HEK293T (cell line): ENCODE measurements at regions not wholly inside any gene's neighbourhood (a gene's known extent, or its start where the extent isn't known, plus 50 kb on each side); places are given as distances from the start of the nearest gene placed in this dataset.

Source experiments
- CTCF ChIA-PET: fragments of 350-600 bp; formaldehyde crosslinking; extraction: SDS; loops from one replicate; lab custom pipeline; 2021; ENCODE audit warnings: antibody characterized with exemption, inconsistent platforms; lab: Yijun Ruan, JAX
- POLR2A ChIA-PET: fragments of 350-600 bp; formaldehyde crosslinking; extraction: SDS; loops from one replicate; lab custom pipeline; 2020; ENCODE audit warnings: antibody characterized with exemption, inconsistent platforms; lab: Yijun Ruan, JAX
- DNase-seq: peaks from one replicate; pipeline ENCODE4 v3.0.0; 2012; ENCODE audit warnings: mixed read lengths; ENCODE audit errors: extremely low spot score
- ARNT ChIP-seq: fragments of 450-650 bp; IDR thresholded peaks from 2 replicates; pipeline ENCODE4 v1.6.1; 2017; ENCODE audit warnings: mild to moderate bottlenecking
- BHLHE40 ChIP-seq: fragments of 450-650 bp; IDR thresholded peaks from 2 replicates; pipeline ENCODE4 v1.6.1; 2016; ENCODE audit warnings: mild to moderate bottlenecking, moderate library complexity, borderline replicate concordance
- CTBP1 ChIP-seq: fragments of 450-650 bp; IDR thresholded peaks from 2 replicates; pipeline ENCODE4 v1.6.1; 2016; ENCODE audit warnings: borderline replicate concordance
- ELF4 ChIP-seq: fragments of 450-650 bp; IDR thresholded peaks from 2 replicates; pipeline ENCODE4 v1.6.1; 2017; ENCODE audit warnings: antibody characterized with exemption
- FOXA1 ChIP-seq: fragments of 450-650 bp; IDR thresholded peaks from 2 replicates; pipeline ENCODE4 v1.6.1; 2016; ENCODE audit warnings: mild to moderate bottlenecking
- FOXK2 ChIP-seq: fragments of 450-650 bp; IDR thresholded peaks from 2 replicates; pipeline ENCODE4 v1.6.1; 2016; ENCODE audit warnings: mild to moderate bottlenecking
- FOXM1 ChIP-seq: fragments of 450-650 bp; IDR thresholded peaks from 2 replicates; pipeline ENCODE4 v1.6.1; 2017; ENCODE audit warnings: mild to moderate bottlenecking, borderline replicate concordance
- HDGF ChIP-seq: fragments of 450-650 bp; IDR thresholded peaks from 2 replicates; pipeline ENCODE4 v1.6.1; 2017; ENCODE audit warnings: antibody characterized with exemption, borderline replicate concordance
- L3MBTL2 ChIP-seq: fragments of 450-650 bp; conservative IDR thresholded peaks from 2 replicates; pipeline ENCODE4 v1.6.1; 2016; ENCODE audit warnings: mild to moderate bottlenecking
- LEF1 ChIP-seq: fragments of 450-650 bp; IDR thresholded peaks from 2 replicates; pipeline ENCODE4 v1.6.1; 2017; ENCODE audit warnings: mild to moderate bottlenecking, borderline replicate concordance
- NFRKB ChIP-seq: fragments of 450-650 bp; IDR thresholded peaks from 2 replicates; pipeline ENCODE4 v1.6.1; 2016; ENCODE audit warnings: mild to moderate bottlenecking, moderate library complexity
- SP1 ChIP-seq: fragments of 450-650 bp; IDR thresholded peaks from 2 replicates; pipeline ENCODE4 v1.6.1; 2017
- SUZ12 ChIP-seq: fragments of 450-650 bp; IDR thresholded peaks from 2 replicates; pipeline ENCODE4 v1.6.1; 2016; ENCODE audit warnings: mild to moderate bottlenecking
- TARDBP ChIP-seq: fragments of 450-650 bp; IDR thresholded peaks from 2 replicates; pipeline ENCODE4 v1.6.1; 2016
- ZNF384 ChIP-seq: fragments of 450-650 bp; IDR thresholded peaks from 2 replicates; pipeline ENCODE4 v1.6.1; 2016
- TF ChIP-seq, protein P1 (sequence below): fragments of 450-650 bp; IDR thresholded peaks from 2 replicates; pipeline ENCODE4 v1.6.1; 2016

DNA sequence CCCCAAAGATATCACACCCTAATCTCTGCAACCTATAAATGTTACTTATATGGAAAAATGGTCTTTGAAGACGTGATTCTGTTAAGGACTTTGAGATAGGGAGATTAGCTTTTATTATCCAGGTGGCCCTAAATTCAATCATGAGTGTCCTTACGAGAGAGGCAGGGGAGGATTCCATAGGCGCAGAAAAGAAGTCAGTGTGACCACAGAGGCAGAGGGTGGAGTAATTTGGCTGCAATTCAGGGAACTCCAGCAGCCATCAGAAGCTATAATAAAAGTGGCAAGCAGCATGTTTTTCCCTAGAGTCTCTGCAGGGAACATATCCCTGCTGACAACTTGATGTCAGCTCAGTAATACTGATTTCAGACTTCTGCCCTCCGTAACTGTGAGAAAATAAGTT is 315.2 kb upstream of the ROBO2 start:
- POLR2A ChIA-PET, result no interaction called here
- CTCF ChIA-PET, result interaction anchor here (0.7 to 0.9 kb wide), 2 partner anchors 10 to 715 kb away, joined by 3 to 4 read pairs; no protein-coding TSS in a partner anchor
- DNase-seq, result peak; percentile 16

DNA sequence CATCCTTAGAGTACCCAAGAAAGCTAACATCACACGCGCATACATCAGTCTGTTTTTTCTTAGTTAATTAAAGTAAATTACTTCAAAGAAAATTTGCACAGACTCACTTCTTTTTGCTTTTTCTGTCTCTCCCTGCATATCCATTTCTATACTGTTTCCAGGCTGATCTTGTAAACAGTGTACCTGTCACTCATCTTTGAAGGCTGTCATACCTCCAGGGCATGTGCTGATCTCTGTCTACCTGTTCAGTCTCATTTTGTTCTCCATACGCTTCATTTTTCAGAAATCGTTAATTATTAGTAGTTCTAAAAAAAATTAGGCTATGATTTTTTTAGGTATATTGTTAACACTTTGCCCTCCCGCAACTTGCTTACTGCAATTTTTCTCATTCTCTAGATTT is 313.9 kb upstream of the ROBO2 start:
- no peak for DNase-seq
- POLR2A ChIA-PET, result interaction anchor here (1.1 kb wide), 1 partner anchor 47 kb away, joined by 3 read pairs; no protein-coding TSS in a partner anchor
- CTCF ChIA-PET, result no interaction called here
- TF ChIP-seq FOXK2, result no peak
- no peak for TF ChIP-seq LEF1
- TF ChIP-seq, protein P1, sequence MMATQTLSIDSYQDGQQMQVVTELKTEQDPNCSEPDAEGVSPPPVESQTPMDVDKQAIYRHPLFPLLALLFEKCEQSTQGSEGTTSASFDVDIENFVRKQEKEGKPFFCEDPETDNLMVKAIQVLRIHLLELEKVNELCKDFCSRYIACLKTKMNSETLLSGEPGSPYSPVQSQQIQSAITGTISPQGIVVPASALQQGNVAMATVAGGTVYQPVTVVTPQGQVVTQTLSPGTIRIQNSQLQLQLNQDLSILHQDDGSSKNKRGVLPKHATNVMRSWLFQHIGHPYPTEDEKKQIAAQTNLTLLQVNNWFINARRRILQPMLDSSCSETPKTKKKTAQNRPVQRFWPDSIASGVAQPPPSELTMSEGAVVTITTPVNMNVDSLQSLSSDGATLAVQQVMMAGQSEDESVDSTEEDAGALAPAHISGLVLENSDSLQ, result peak; percentile 82

More for the DNA sequence above, 315.2 kb upstream of the ROBO2 start:
- TF ChIP-seq SUZ12 (no peak), SP1 (no peak), FOXA1 (no peak), CTBP1 (peak; percentile 84)
- TF ChIP-seq, protein P1, result peak; percentile 81

DNA sequence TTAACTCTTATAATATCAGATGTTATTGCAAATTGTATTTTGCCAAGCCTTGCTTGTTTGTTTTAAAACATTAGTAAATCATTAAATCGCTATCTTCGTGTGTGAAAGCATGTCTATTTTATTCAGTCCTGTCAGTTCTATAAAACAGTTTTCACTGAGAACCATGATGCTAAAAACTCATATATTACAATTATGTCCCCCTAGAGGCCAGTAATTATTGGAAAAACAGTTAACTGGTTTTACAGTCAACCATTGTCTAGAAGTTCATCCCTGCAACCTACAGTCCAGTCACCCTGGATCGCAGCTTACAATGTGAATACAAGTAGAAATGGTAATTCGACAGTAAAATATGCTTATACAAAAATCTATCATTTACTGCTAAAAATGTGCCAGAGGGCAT is 311.5 kb upstream of the ROBO2 start:
- ChIA-PET CTCF (no interaction called here), POLR2A (no interaction called here)
- no peak for TF ChIP-seq TARDBP
- TF ChIP-seq, protein P1, result peak; percentile 85
- peak; percentile 74 for TF ChIP-seq CTBP1
- TF ChIP-seq L3MBTL2, result peak; percentile 31; the same call in 1 of the 2 replicates
- no peak for TF ChIP-seq SP1
- DNase-seq, result peak; percentile 7

DNA sequence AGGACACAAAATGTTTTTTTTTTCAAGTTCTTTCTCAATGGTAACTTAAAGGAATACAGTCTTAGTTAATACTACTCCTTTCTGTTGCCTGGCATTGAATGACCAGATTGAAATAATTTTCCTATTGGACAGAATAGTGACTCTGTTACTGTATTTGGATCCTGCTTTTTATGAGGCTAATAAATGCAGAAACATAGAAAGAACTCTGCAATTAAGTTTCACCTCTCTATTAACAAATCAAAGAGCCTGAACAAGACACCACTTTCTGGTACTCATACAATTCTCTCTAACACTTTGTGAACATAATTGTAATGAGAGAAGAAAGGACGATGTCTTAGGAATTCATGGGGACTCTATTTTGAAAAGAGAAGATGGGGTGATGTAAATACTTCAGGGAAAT is 308.4 kb upstream of the ROBO2 start:
- POLR2A ChIA-PET, result no interaction called here
- CTCF ChIA-PET, result no interaction called here
- no peak for DNase-seq
- no peak for TF ChIP-seq BHLHE40

DNA sequence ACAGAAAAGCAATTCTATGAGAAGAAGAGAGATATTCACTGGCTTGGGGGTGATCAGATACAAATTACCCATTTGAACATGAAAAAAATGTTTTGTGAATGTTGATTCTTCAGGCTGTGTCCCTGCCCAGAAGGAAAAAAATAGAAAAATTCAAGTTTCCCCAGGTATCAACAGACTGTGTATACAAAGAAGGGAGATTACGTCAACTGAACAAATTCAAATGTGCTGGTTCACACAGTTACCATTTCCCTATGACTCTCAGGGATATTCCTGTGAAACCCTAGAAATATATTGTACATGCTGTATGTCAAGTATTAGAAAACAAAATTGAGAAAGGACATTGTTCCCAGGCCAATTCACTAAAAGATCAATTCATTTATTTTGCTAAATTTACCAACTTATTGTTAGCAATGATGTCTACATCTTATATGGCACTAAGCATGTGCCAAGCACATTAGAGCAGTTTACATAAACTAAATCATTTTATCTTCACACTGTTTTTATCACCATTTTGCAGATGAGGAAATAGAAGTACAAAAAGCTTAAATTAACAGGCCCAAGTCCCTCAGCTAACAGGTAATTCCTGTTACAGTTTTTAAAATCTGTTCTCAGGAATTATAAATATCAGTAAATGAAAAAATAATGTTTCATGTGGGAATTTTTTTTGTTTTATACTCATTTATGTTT is 306.7 kb upstream of the ROBO2 start:
- ChIA-PET CTCF (no interaction called here), POLR2A (no interaction called here)
- TF ChIP-seq CTBP1 (no peak), ELF4 (no peak), FOXA1 (no peak), BHLHE40 (no peak), SP1 (no peak), TARDBP (no peak), ZNF384 (no peak), HDGF (no peak), ARNT (no peak), FOXK2 (no peak), LEF1 (no peak), SUZ12 (no peak), L3MBTL2 (no peak), FOXM1 (no peak), NFRKB (no peak)
- TF ChIP-seq, protein P1, result no peak
- no peak for DNase-seq

DNA sequence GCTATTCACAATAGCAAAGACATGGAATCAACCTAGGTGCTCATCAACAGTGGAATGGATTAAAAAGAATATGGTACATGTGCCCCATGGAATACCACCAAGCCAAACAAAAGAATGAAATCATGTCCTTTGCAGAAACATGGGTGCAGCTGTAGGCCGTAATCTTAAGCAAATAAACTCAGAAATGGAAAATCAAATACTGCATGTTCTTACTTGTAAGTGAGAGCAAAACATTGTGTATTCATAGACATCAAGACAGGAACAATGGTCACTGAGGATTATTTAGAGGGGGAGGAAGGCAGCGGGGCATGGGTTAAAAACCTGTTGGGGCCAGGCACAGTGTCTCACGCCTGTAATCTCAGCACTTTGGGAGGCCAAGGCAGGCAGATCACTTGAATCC is 304.7 kb upstream of the ROBO2 start:
- no peak for DNase-seq
- CTCF ChIA-PET, result no interaction called here
- TF ChIP-seq ARNT (no peak), TARDBP (no peak), HDGF (no peak), FOXK2 (no peak), LEF1 (no peak), BHLHE40 (no peak), ZNF384 (no peak), CTBP1 (no peak)
- TF ChIP-seq, protein P1, result no peak
- POLR2A ChIA-PET, result no interaction called here
